HEK293T (cell line): ENCODE measurements at regions not wholly inside any gene's neighbourhood (a gene's known extent, or its start where the extent isn't known, plus 50 kb on each side); places are given as distances from the start of the nearest gene placed in this dataset.
"Not testable (repeated sequence)": the region's sequence is repeated elsewhere in the genome, so short reads cannot be mapped to it uniquely, and the experiment has no call there.

ENCODE experiments used
- CTCF ChIA-PET: fragments of 350-600 bp; formaldehyde crosslinking; extraction: SDS; loops from one replicate; lab custom pipeline; 2021; ENCODE audit warnings: antibody characterized with exemption, inconsistent platforms; lab: Yijun Ruan, JAX
- POLR2A ChIA-PET: fragments of 350-600 bp; formaldehyde crosslinking; extraction: SDS; loops from one replicate; lab custom pipeline; 2020; ENCODE audit warnings: antibody characterized with exemption, inconsistent platforms; lab: Yijun Ruan, JAX
- DNase-seq: peaks from one replicate; pipeline ENCODE4 v3.0.0; 2012; ENCODE audit warnings: mixed read lengths; ENCODE audit errors: extremely low spot score
- ARNT ChIP-seq: fragments of 450-650 bp; IDR thresholded peaks from 2 replicates; pipeline ENCODE4 v1.6.1; 2017; ENCODE audit warnings: mild to moderate bottlenecking
- BHLHE40 ChIP-seq: fragments of 450-650 bp; IDR thresholded peaks from 2 replicates; pipeline ENCODE4 v1.6.1; 2016; ENCODE audit warnings: mild to moderate bottlenecking, moderate library complexity, borderline replicate concordance
- CTBP1 ChIP-seq: fragments of 450-650 bp; IDR thresholded peaks from 2 replicates; pipeline ENCODE4 v1.6.1; 2016; ENCODE audit warnings: borderline replicate concordance
- ELF4 ChIP-seq: fragments of 450-650 bp; IDR thresholded peaks from 2 replicates; pipeline ENCODE4 v1.6.1; 2017; ENCODE audit warnings: antibody characterized with exemption
- FOXA1 ChIP-seq: fragments of 450-650 bp; IDR thresholded peaks from 2 replicates; pipeline ENCODE4 v1.6.1; 2016; ENCODE audit warnings: mild to moderate bottlenecking
- FOXK2 ChIP-seq: fragments of 450-650 bp; IDR thresholded peaks from 2 replicates; pipeline ENCODE4 v1.6.1; 2016; ENCODE audit warnings: mild to moderate bottlenecking
- FOXM1 ChIP-seq: fragments of 450-650 bp; IDR thresholded peaks from 2 replicates; pipeline ENCODE4 v1.6.1; 2017; ENCODE audit warnings: mild to moderate bottlenecking, borderline replicate concordance
- HDGF ChIP-seq: fragments of 450-650 bp; IDR thresholded peaks from 2 replicates; pipeline ENCODE4 v1.6.1; 2017; ENCODE audit warnings: antibody characterized with exemption, borderline replicate concordance
- L3MBTL2 ChIP-seq: fragments of 450-650 bp; conservative IDR thresholded peaks from 2 replicates; pipeline ENCODE4 v1.6.1; 2016; ENCODE audit warnings: mild to moderate bottlenecking
- LEF1 ChIP-seq: fragments of 450-650 bp; IDR thresholded peaks from 2 replicates; pipeline ENCODE4 v1.6.1; 2017; ENCODE audit warnings: mild to moderate bottlenecking, borderline replicate concordance
- NFRKB ChIP-seq: fragments of 450-650 bp; IDR thresholded peaks from 2 replicates; pipeline ENCODE4 v1.6.1; 2016; ENCODE audit warnings: mild to moderate bottlenecking, moderate library complexity
- PKNOX1 ChIP-seq: fragments of 450-650 bp; IDR thresholded peaks from 2 replicates; pipeline ENCODE4 v1.6.1; 2016
- SP1 ChIP-seq: fragments of 450-650 bp; IDR thresholded peaks from 2 replicates; pipeline ENCODE4 v1.6.1; 2017
- SUZ12 ChIP-seq: fragments of 450-650 bp; IDR thresholded peaks from 2 replicates; pipeline ENCODE4 v1.6.1; 2016; ENCODE audit warnings: mild to moderate bottlenecking
- TARDBP ChIP-seq: fragments of 450-650 bp; IDR thresholded peaks from 2 replicates; pipeline ENCODE4 v1.6.1; 2016
- ZNF384 ChIP-seq: fragments of 450-650 bp; IDR thresholded peaks from 2 replicates; pipeline ENCODE4 v1.6.1; 2016

DNA sequence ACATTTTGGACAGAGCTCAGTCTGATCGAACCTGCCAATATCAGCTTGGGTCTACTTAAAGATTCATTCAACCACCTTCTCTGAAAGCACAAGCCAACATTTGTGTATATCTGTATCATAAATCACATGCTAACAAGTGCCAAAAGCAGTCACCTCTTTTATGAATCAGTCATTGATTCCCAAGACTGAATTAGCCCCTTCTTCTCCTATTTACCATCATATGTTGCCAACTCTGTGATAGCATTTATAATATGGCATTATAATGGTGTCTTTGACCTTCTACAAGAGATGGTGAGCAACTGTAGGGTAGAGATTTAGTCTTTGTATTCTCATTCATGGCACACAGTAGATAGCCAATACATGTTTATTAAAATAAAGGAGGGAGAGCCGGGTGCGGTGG, 61.4 kb downstream of the DDX53 start:
- no peak for DNase-seq
- ChIA-PET CTCF (no interaction called here), POLR2A (no interaction called here)
- no peak for TF ChIP-seq NFRKB
- TF ChIP-seq BHLHE40 = no peak
- TF ChIP-seq FOXM1 = no peak
- no peak for TF ChIP-seq CTBP1
- no peak for TF ChIP-seq PKNOX1
- no peak for TF ChIP-seq SUZ12
- no peak for TF ChIP-seq LEF1
- no peak for TF ChIP-seq SP1

DNA sequence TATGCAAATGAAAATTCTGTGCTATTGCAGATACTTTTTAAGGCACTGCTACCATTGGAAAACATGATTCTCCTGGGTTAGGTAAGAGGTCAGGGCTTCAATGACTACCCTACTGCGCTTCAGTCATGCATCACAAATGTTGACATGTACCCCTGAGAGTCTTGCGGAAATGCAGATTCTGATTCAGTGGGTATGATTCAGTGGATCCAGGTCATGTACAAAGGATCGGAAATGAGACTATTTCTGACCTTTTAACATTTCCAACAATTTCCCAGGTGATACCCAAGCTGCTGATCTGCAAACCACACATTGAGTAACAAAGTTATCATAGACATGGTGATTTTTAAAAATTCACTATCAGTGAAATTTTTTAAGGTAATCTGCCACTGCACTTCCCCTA, 62.6 kb downstream of the DDX53 start:
- ChIA-PET CTCF (no interaction called here), POLR2A (no interaction called here)
- DNase-seq = no peak
- TF ChIP-seq CTBP1 = no peak

DNA sequence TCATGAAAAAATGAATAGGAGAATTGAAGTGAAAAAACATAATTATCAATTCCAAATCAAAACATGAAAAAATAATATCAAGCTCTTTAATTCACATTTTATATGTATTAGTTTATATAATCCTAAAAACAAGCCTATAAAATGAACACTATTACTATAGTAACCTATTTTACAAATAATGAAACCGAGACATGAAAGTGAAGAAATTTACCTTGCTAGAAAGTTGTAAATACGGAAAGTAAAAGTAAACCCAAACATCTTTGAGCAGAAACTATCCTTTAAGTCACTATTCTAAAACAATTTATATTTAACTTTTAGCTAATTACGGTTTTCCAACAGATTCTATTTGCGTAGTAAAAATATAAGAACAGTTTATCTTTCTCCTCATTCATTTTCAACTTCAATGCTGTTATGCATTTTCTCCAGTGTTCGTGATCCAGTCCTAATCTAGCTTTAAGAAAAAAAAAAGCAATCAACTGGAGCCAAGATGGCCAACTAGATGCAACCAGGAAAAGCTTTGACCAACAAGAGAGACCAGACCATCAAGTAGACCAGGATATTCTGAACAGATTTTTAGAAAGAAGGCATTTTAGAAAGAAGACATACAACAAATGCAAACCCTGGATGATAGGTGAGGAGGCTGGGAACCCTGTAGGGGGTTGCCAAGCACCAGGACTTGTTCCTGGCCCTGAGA, 67.0 kb downstream of the DDX53 start:
- POLR2A ChIA-PET = no interaction called here
- TF ChIP-seq FOXM1 (no peak), FOXA1 (no peak), HDGF (no peak), FOXK2 (no peak), ELF4 (no peak), NFRKB (no peak), PKNOX1 (no peak)
- CTCF ChIA-PET = no interaction called here
- no peak for DNase-seq

- CTCF ChIA-PET, POLR2A ChIA-PET, DNase-seq: not testable (repeated sequence)
Observed at GRCh38 chrX:23075461-23075860, 75.7 kb downstream of the DDX53 start.

GRCh38 chrX:23079347-23079746, 79.6 kb downstream of the DDX53 start:
- no peak for TF ChIP-seq TARDBP
- DNase-seq = no peak
- ChIA-PET POLR2A (no interaction called here), CTCF (no interaction called here)

- ChIA-PET POLR2A (no interaction called here), CTCF (no interaction called here)
- DNase-seq = no peak
- no peak for TF ChIP-seq LEF1
- TF ChIP-seq FOXA1 = no peak
- TF ChIP-seq PKNOX1 = no peak
- no peak for TF ChIP-seq SUZ12
- no peak for TF ChIP-seq BHLHE40
- no peak for TF ChIP-seq ZNF384
- TF ChIP-seq SP1 = no peak
- no peak for TF ChIP-seq HDGF
- TF ChIP-seq L3MBTL2 = no peak
- TF ChIP-seq CTBP1 = no peak
- TF ChIP-seq TARDBP = no peak
- no peak for TF ChIP-seq FOXK2
- no peak for TF ChIP-seq ARNT
- no peak for TF ChIP-seq NFRKB
- TF ChIP-seq FOXM1 = no peak
- no peak for TF ChIP-seq ELF4
Observed at GRCh38 chrX:23100826-23101225, 101.1 kb downstream of the DDX53 start.

- TF ChIP-seq PKNOX1 (no peak), SP1 (no peak)
- DNase-seq = no peak
- POLR2A ChIA-PET = no interaction called here
- CTCF ChIA-PET = no interaction called here
Observed at GRCh38 chrX:23103546-23103945, 103.8 kb downstream of the DDX53 start.
